Natural killer cell (primary cell): ENCODE measurements at regions not wholly inside any gene's neighbourhood (a gene's known extent, or its start where the extent isn't known, plus 50 kb on each side); places are given as distances from the start of the nearest gene placed in this dataset.
"Not testable (repeated sequence)": the region's sequence is repeated elsewhere in the genome, so short reads cannot be mapped to it uniquely, and the experiment has no call there.

Source experiments
- ATAC-seq, 3 donors: fragments of 150-1000 bp in 2 of 3; fragments of 200-7000 bp in 1 of 3; cut with Tn5 transposase; 1 replicate in 1 of 3; 2 replicates in 2 of 3; pipeline ENCODE4 v1.10.0; 2021; ENCODE audit warnings: mild to moderate bottlenecking in 2 of 3, moderate library complexity in 2 of 3
- DNase-seq, 2 donors: peaks; one replicate each; pipeline versions ENCODE4 v3.0.0 to v3.0.0-alpha.2; 2013 to 2021; ENCODE audit warnings: mixed read lengths in 1 of 2
- H3K27ac ChIP-seq: one replicate; pipeline ENCODE4 v1.5.1; 2013; ENCODE audit warnings: mild to moderate bottlenecking, low read length
- H3K27me3 ChIP-seq: one replicate; pipeline ENCODE4 v1.6.1; 2013; ENCODE audit warnings: low read length; ENCODE audit not compliant: control insufficient read depth, insufficient read depth
- H3K36me3 ChIP-seq: one replicate; pipeline ENCODE4 v1.6.1; 2013; ENCODE audit warnings: low read length; ENCODE audit not compliant: control insufficient read depth, insufficient read depth
- H3K4me1 ChIP-seq: one replicate; pipeline ENCODE4 v1.6.1; 2013; ENCODE audit warnings: low read length; ENCODE audit not compliant: control insufficient read depth, insufficient read depth
- H3K4me3 ChIP-seq: one replicate; pipeline ENCODE4 v1.5.1; 2013; ENCODE audit warnings: low read length
- H3K9me3 ChIP-seq: one replicate; pipeline ENCODE4 v1.6.1; 2013; ENCODE audit warnings: low read length; ENCODE audit not compliant: control insufficient read depth, insufficient read depth
- H3K27ac Mint-ChIP-seq, 2 donors: one replicate each; pipeline ENCODE4 v1.8.0; 2022; ENCODE audit warnings: mild to moderate bottlenecking in 2 of 2, mixed read lengths in 2 of 2, moderate library complexity in 1 of 2
- H3K27me3 Mint-ChIP-seq, 2 donors: one replicate each; pipeline ENCODE4 v1.8.0; 2022; ENCODE audit warnings: low read depth in 2 of 2, mixed read lengths in 2 of 2
- H3K36me3 Mint-ChIP-seq: one replicate; pipeline ENCODE4 v1.8.0; 2022; ENCODE audit warnings: mixed read lengths
- H3K4me1 Mint-ChIP-seq, 2 donors: one replicate each; pipeline ENCODE4 v1.8.0; 2022; ENCODE audit warnings: mixed read lengths in 2 of 2
- H3K4me3 Mint-ChIP-seq: one replicate; pipeline ENCODE4 v1.8.0; 2022; ENCODE audit warnings: mild to moderate bottlenecking, moderate library complexity, mixed read lengths
- H3K9me3 Mint-ChIP-seq, 2 donors: one replicate each; pipeline ENCODE4 v1.8.0; 2022; ENCODE audit warnings: mixed read lengths in 2 of 2
- WGBS: methylation state at CpG from one replicate; pipeline ENCODE4 v1.1.7; 2013; ENCODE audit warnings: missing lambda C conversion rate; ENCODE audit not compliant: insufficient coverage; 5-methylcytosine and 5-hydroxymethylcytosine counted together
- intact Hi-C: fragments of 100-400 bp; cut with micrococcal nuclease; formaldehyde crosslinking; loops from one replicate; pipeline ENCODE4 v1.14.2; 2022
- TF ChIP-seq, protein P1 (sequence below): fragments of 200-600 bp; IDR thresholded peaks from one replicate; pipeline ENCODE4 v1.8.0; 2022; ENCODE audit warnings: antibody characterized with exemption

DNA sequence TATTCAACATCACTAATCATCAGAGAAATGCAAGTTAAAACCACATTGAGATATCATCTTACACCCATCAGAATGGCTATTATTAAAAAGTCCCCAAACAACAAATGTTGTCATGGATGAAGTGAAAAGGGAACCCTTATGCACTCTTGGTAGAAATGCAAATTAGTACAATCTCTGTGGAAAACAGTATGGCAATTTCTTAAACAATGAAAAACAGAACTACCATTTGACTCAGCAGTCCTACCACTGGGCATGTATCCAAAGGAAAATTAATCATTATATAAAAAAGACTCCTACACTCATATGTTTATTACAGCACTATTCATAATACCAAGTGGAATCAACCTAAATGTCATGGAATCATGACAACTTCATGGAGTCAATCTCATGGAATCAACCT lies 611.3 kb upstream of the GJE1 start:
- no peak overlapping the region for H3K27ac ChIP-seq
- H3K9me3 ChIP-seq: no peaks in the 10 kb centered on the region
- H3K4me3 Mint-ChIP-seq: no peak overlapping the region
- no peak for DNase-seq
- no peaks in the 10 kb centered on the region for H3K4me1 Mint-ChIP-seq
- H3K36me3 ChIP-seq: no peaks in the 10 kb centered on the region
- no peak overlapping the region for H3K4me3 ChIP-seq
- no peaks in the 10 kb centered on the region for H3K36me3 Mint-ChIP-seq
- intact Hi-C loops: no loop called here
- H3K27ac Mint-ChIP-seq: no peak overlapping the region
- no peaks in the 10 kb centered on the region for H3K4me1 ChIP-seq
- H3K27me3 ChIP-seq: no peaks in the 10 kb centered on the region
- H3K27me3 Mint-ChIP-seq: no peaks in the 10 kb centered on the region
- TF ChIP-seq, protein P1, sequence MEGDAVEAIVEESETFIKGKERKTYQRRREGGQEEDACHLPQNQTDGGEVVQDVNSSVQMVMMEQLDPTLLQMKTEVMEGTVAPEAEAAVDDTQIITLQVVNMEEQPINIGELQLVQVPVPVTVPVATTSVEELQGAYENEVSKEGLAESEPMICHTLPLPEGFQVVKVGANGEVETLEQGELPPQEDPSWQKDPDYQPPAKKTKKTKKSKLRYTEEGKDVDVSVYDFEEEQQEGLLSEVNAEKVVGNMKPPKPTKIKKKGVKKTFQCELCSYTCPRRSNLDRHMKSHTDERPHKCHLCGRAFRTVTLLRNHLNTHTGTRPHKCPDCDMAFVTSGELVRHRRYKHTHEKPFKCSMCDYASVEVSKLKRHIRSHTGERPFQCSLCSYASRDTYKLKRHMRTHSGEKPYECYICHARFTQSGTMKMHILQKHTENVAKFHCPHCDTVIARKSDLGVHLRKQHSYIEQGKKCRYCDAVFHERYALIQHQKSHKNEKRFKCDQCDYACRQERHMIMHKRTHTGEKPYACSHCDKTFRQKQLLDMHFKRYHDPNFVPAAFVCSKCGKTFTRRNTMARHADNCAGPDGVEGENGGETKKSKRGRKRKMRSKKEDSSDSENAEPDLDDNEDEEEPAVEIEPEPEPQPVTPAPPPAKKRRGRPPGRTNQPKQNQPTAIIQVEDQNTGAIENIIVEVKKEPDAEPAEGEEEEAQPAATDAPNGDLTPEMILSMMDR: no peak
- ATAC-seq: no peak
- no peaks in the 10 kb centered on the region for H3K9me3 Mint-ChIP-seq

DNA sequence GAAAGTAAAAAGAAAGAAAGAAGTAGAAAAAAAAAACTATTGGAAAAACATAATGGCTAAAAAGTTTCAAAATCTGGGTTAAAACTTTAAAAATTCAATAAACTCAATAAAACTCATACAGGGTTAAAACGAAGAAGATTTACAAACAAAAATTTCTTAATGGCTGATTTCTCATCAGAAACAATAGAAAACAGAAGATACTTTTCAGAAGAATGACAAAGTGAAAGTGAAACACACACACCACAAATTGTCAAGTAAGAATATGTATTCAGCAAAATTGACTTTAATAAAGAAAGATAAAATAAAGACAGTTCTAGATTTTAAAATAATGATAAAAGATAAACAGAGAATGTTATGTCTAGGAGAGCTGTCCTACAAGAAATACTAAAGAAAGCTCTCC lies 618.9 kb upstream of the GJE1 start:
- H3K27ac Mint-ChIP-seq: peak overlapping the region in 1 of 2 donors; percentile 54
- intact Hi-C loops: no loop called here
- ATAC-seq: no peak

DNA sequence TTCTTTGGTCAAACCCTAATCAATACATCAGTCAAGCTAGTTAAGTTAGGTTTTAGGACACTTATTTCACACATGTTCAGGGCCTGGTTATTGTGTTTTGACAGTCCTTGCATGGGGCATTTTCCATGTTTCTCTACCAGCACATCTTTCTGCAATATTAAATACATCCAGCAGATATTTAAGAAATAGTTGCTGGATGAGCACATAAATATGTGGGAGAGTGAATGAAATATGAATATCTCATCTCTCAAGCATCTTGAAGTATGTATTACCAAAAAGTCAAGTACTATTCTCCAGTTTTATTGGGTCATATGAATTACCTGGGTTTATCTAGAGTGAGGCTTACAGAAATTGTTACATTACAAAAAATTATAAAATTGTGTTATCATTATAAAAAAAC lies 621.9 kb upstream of the GJE1 start:
- H3K27me3 Mint-ChIP-seq: no peaks in the 10 kb centered on the region
- Histone ChIP-seq H3K27ac (no peak overlapping the region), H3K4me3 (no peak overlapping the region), H3K4me1 (no peaks in the 10 kb centered on the region), H3K9me3 (peaks cover 3% of the 10 kb centered on the region), H3K27me3 (no peaks in the 10 kb centered on the region), H3K36me3 (no peaks in the 10 kb centered on the region)
- ATAC-seq (no peak), DNase-seq (no peak)
- TF ChIP-seq, protein P1: no peak
- peaks cover 7% of the 10 kb centered on the region for H3K36me3 Mint-ChIP-seq
- peaks cover 6 to 8% of the 10 kb centered on the region in 2 donors for H3K4me1 Mint-ChIP-seq
- intact Hi-C loops: no loop called here
- H3K9me3 Mint-ChIP-seq: peaks cover 7% of the 10 kb centered on the region in 2 donors
- H3K4me3 Mint-ChIP-seq: no peak overlapping the region
- H3K27ac Mint-ChIP-seq: no peak overlapping the region

More for the DNA sequence above, 618.9 kb upstream of the GJE1 start:
- WGBS: 40% methylated on average over 1 of the region's 1 CpG
- no peaks in the 10 kb centered on the region for H3K9me3 Mint-ChIP-seq
- H3K4me3 Mint-ChIP-seq: peak overlapping the region; percentile 66
- TF ChIP-seq, protein P1: no peak
- H3K4me1 ChIP-seq: no peaks in the 10 kb centered on the region
- DNase-seq: peak in 1 of 2 donors; percentile 8
- H3K27me3 Mint-ChIP-seq: no peaks in the 10 kb centered on the region
- no peaks in the 10 kb centered on the region for H3K36me3 ChIP-seq
- H3K27me3 ChIP-seq: no peaks in the 10 kb centered on the region
- H3K4me3 ChIP-seq: no peak overlapping the region
- H3K27ac ChIP-seq: no peak overlapping the region
- peaks cover 6 to 8% of the 10 kb centered on the region in 2 donors for H3K4me1 Mint-ChIP-seq
- no peaks in the 10 kb centered on the region for H3K9me3 ChIP-seq
- no peaks in the 10 kb centered on the region for H3K36me3 Mint-ChIP-seq

DNA sequence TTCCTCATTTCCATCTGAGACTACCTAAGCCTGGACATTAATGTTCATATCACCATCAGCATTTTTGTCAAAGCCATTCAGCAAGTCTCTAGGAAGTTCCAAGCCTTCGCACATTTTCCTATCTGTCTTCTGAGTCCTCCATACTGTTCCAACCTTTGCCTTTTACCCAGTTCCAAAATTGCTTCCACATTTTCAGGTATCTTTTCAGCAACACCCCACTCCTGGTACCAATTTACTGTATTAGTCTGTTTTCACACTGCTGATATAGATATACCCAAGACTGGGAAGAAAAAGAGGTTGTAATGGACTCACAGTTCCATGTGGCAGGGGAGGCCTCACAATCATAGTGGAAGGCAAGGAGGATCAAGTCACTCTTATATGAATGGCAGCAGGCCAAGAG lies 626.7 kb upstream of the GJE1 start:
- ATAC-seq: not testable (repeated sequence)

GRCh38 chr6:141504318-141504717 lies 628.4 kb upstream of the GJE1 start:
- H3K27me3 Mint-ChIP-seq, H3K36me3 ChIP-seq, ATAC-seq, H3K4me3 ChIP-seq, intact Hi-C loops, H3K4me1 Mint-ChIP-seq, H3K27ac ChIP-seq, H3K9me3 Mint-ChIP-seq, H3K4me3 Mint-ChIP-seq, DNase-seq, H3K27me3 ChIP-seq, H3K27ac Mint-ChIP-seq, H3K4me1 ChIP-seq: not testable (repeated sequence)
- peaks cover 11% of the 10 kb centered on the region for H3K36me3 Mint-ChIP-seq
- H3K9me3 ChIP-seq: peaks cover 11% of the 10 kb centered on the region
- WGBS: 86% methylated on average over 1 of the region's 1 CpG

More for the DNA sequence above, 626.7 kb upstream of the GJE1 start:
- H3K27ac Mint-ChIP-seq, H3K36me3 ChIP-seq, H3K4me1 ChIP-seq, H3K9me3 Mint-ChIP-seq, intact Hi-C loops, DNase-seq, H3K27me3 ChIP-seq, H3K4me3 Mint-ChIP-seq, H3K27me3 Mint-ChIP-seq, H3K27ac ChIP-seq, H3K4me3 ChIP-seq, H3K4me1 Mint-ChIP-seq: not testable (repeated sequence)
- H3K9me3 ChIP-seq: peaks cover 11% of the 10 kb centered on the region
- peaks cover 11% of the 10 kb centered on the region for H3K36me3 Mint-ChIP-seq
- 97% methylated on average over 1 of the region's 1 CpG for WGBS
